ENCODE measurements at regions not wholly inside any gene's neighbourhood (a gene's known extent, or its start where the extent isn't known, plus 50 kb on each side); places are given as distances from the start of the nearest gene placed in this dataset.

GRCh38 chr7:69237541-69237940 lies 360.7 kb upstream of the AUTS2 start:
- WGBS, result 86% methylated on average over 8 of the region's 8 CpGs
- no peak overlapping the region for H3K27ac ChIP-seq (ENCODE audit: low read length, poor library complexity, severe bottlenecking)
- no peaks in the 10 kb centered on the region for H3K4me1 ChIP-seq (ENCODE audit: control insufficient read depth, insufficient read depth, low read depth, low read length)
- H3K4me2 ChIP-seq (ENCODE audit: low read length, poor library complexity, severe bottlenecking), result no peak overlapping the region
- DNase-seq, result no peak
- H4K91ac ChIP-seq (ENCODE audit: low read length), result no peak overlapping the region
- no peaks in the 10 kb centered on the region for H3K79me1 ChIP-seq (replicated peaks; ENCODE audit: low read length, poor library complexity, severe bottlenecking)
- no peak overlapping the region for H4K8ac ChIP-seq (ENCODE audit: low read length)
- H3K9me3 ChIP-seq (ENCODE audit: control insufficient read depth, low read length), result no peaks in the 10 kb centered on the region
- H2BK120ac ChIP-seq (ENCODE audit: low read depth, low read length), result no peak overlapping the region
- no peak overlapping the region for H2BK12ac ChIP-seq (ENCODE audit: low read length in 2 of 2)
- no peak overlapping the region for H3K23ac ChIP-seq (ENCODE audit: low read length in 2 of 2)
- no peak overlapping the region for H3K4me3 ChIP-seq (ENCODE audit: insufficient read depth in 1 of 2, low read depth in 1 of 2, low read length in 2 of 2)
- H3K27me3 ChIP-seq (ENCODE audit: control insufficient read depth in 1 of 2, insufficient read depth in 1 of 2, low read length in 2 of 2), result peaks cover 8 to 28% of the 10 kb centered on the region in 2 experiments
- H2BK15ac ChIP-seq (ENCODE audit: low read depth, poor library complexity, severe bottlenecking), result no peak overlapping the region
- H3K18ac ChIP-seq (ENCODE audit: low read depth in 1 of 2, low read length in 2 of 2), result no peak overlapping the region
- no peaks in the 10 kb centered on the region for H3K36me3 ChIP-seq (ENCODE audit: control insufficient read depth in 1 of 2, insufficient read depth in 2 of 2, low read depth in 1 of 2, low read length in 2 of 2)
- H3K9ac ChIP-seq (ENCODE audit: low read length), result no peak overlapping the region
- no peak overlapping the region for H2BK5ac ChIP-seq (ENCODE audit: low read depth, low read length, poor library complexity, severe bottlenecking)
- no peak overlapping the region for H3K4ac ChIP-seq (ENCODE audit: low read depth in 1 of 2, low read length in 2 of 2)
- no peak overlapping the region for H2AK5ac ChIP-seq (ENCODE audit: low read length, severe bottlenecking)
- no peak overlapping the region for H2AFZ ChIP-seq (ENCODE audit: low read depth, low read length)
- no peak overlapping the region for H3K14ac ChIP-seq (ENCODE audit: low read length in 2 of 2)

GRCh38 chr7:69243016-69243415 lies 355.3 kb upstream of the AUTS2 start:
- Histone ChIP-seq H2BK15ac (ENCODE audit: low read depth, poor library complexity, severe bottlenecking) (no peak overlapping the region), H3K79me1 (replicated peaks; ENCODE audit: low read length, poor library complexity, severe bottlenecking) (no peaks in the 10 kb centered on the region), H3K23ac (ENCODE audit: low read length in 2 of 2) (no peak overlapping the region), H2BK12ac (ENCODE audit: low read length in 2 of 2) (no peak overlapping the region), H3K27me3 (ENCODE audit: control insufficient read depth in 1 of 2, insufficient read depth in 1 of 2, low read length in 2 of 2) (no peaks in the 10 kb centered on the region), H2BK5ac (ENCODE audit: low read depth, low read length, poor library complexity, severe bottlenecking) (no peak overlapping the region), H4K91ac (ENCODE audit: low read length) (no peak overlapping the region), H2BK120ac (ENCODE audit: low read depth, low read length) (no peak overlapping the region), H3K18ac (ENCODE audit: low read depth in 1 of 2, low read length in 2 of 2) (no peak overlapping the region), H3K9me3 (ENCODE audit: control insufficient read depth, low read length) (no peaks in the 10 kb centered on the region), H2AFZ (ENCODE audit: low read depth, low read length) (no peak overlapping the region), H3K9ac (ENCODE audit: low read length) (no peak overlapping the region), H3K4ac (ENCODE audit: low read depth in 1 of 2, low read length in 2 of 2) (no peak overlapping the region), H2AK5ac (ENCODE audit: low read length, severe bottlenecking) (no peak overlapping the region), H3K27ac (ENCODE audit: low read length, poor library complexity, severe bottlenecking) (no peak overlapping the region), H4K8ac (ENCODE audit: low read length) (no peak overlapping the region), H3K4me2 (ENCODE audit: low read length, poor library complexity, severe bottlenecking) (no peak overlapping the region), H3K4me3 (ENCODE audit: insufficient read depth in 1 of 2, low read depth in 1 of 2, low read length in 2 of 2) (no peak overlapping the region), H3K36me3 (ENCODE audit: control insufficient read depth in 1 of 2, insufficient read depth in 2 of 2, low read depth in 1 of 2, low read length in 2 of 2) (no peaks in the 10 kb centered on the region), H3K4me1 (ENCODE audit: control insufficient read depth, insufficient read depth, low read depth, low read length) (peaks cover 4% of the 10 kb centered on the region), H3K14ac (ENCODE audit: low read length in 2 of 2) (no peak overlapping the region)
- no CpG with 5 or more reads among the region's 1 CpG for WGBS
- no peak for DNase-seq

- no peaks in the 10 kb centered on the region for H3K79me1 ChIP-seq (replicated peaks; ENCODE audit: low read length, poor library complexity, severe bottlenecking)
- no peaks in the 10 kb centered on the region for H3K27me3 ChIP-seq (ENCODE audit: control insufficient read depth in 1 of 2, insufficient read depth in 1 of 2, low read length in 2 of 2)
- H2AFZ ChIP-seq (ENCODE audit: low read depth, low read length), result no peak overlapping the region
- H2BK5ac ChIP-seq (ENCODE audit: low read depth, low read length, poor library complexity, severe bottlenecking), result no peak overlapping the region
- H2BK120ac ChIP-seq (ENCODE audit: low read depth, low read length), result no peak overlapping the region
- no peak overlapping the region for H4K8ac ChIP-seq (ENCODE audit: low read length)
- no peak overlapping the region for H3K14ac ChIP-seq (ENCODE audit: low read length in 2 of 2)
- H3K4me1 ChIP-seq (ENCODE audit: control insufficient read depth, insufficient read depth, low read depth, low read length), result peaks cover 4% of the 10 kb centered on the region
- H3K9ac ChIP-seq (ENCODE audit: low read length), result no peak overlapping the region
- H3K36me3 ChIP-seq (ENCODE audit: control insufficient read depth in 1 of 2, insufficient read depth in 2 of 2, low read depth in 1 of 2, low read length in 2 of 2), result no peaks in the 10 kb centered on the region
- DNase-seq, result no peak
- WGBS, result 70% methylated on average over 2 of the region's 2 CpGs
- H2AK5ac ChIP-seq (ENCODE audit: low read length, severe bottlenecking), result no peak overlapping the region
- H2BK15ac ChIP-seq (ENCODE audit: low read depth, poor library complexity, severe bottlenecking), result no peak overlapping the region
- H3K4me3 ChIP-seq (ENCODE audit: insufficient read depth in 1 of 2, low read depth in 1 of 2, low read length in 2 of 2), result no peak overlapping the region
- no peak overlapping the region for H3K27ac ChIP-seq (ENCODE audit: low read length, poor library complexity, severe bottlenecking)
- no peak overlapping the region for H3K23ac ChIP-seq (ENCODE audit: low read length in 2 of 2)
- no peaks in the 10 kb centered on the region for H3K9me3 ChIP-seq (ENCODE audit: control insufficient read depth, low read length)
- H3K4me2 ChIP-seq (ENCODE audit: low read length, poor library complexity, severe bottlenecking), result no peak overlapping the region
- no peak overlapping the region for H2BK12ac ChIP-seq (ENCODE audit: low read length in 2 of 2)
- H3K18ac ChIP-seq (ENCODE audit: low read depth in 1 of 2, low read length in 2 of 2), result no peak overlapping the region
- H4K91ac ChIP-seq (ENCODE audit: low read length), result no peak overlapping the region
- no peak overlapping the region for H3K4ac ChIP-seq (ENCODE audit: low read depth in 1 of 2, low read length in 2 of 2)
Measured at GRCh38 chr7:69244701-69245100, 353.6 kb upstream of the AUTS2 start.

- no peak overlapping the region for H3K23ac ChIP-seq (ENCODE audit: low read length in 2 of 2)
- H4K8ac ChIP-seq (ENCODE audit: low read length), result no peak overlapping the region
- H3K9me3 ChIP-seq (ENCODE audit: control insufficient read depth, low read length), result no peaks in the 10 kb centered on the region
- no peak overlapping the region for H2AK5ac ChIP-seq (ENCODE audit: low read length, severe bottlenecking)
- H3K4me2 ChIP-seq (ENCODE audit: low read length, poor library complexity, severe bottlenecking), result no peak overlapping the region
- no peak overlapping the region for H2AFZ ChIP-seq (ENCODE audit: low read depth, low read length)
- no peak overlapping the region for H3K4me3 ChIP-seq (ENCODE audit: insufficient read depth in 1 of 2, low read depth in 1 of 2, low read length in 2 of 2)
- H2BK5ac ChIP-seq (ENCODE audit: low read depth, low read length, poor library complexity, severe bottlenecking), result no peak overlapping the region
- no peak overlapping the region for H2BK15ac ChIP-seq (ENCODE audit: low read depth, poor library complexity, severe bottlenecking)
- H3K18ac ChIP-seq (ENCODE audit: low read depth in 1 of 2, low read length in 2 of 2), result no peak overlapping the region
- H3K9ac ChIP-seq (ENCODE audit: low read length), result no peak overlapping the region
- H3K27ac ChIP-seq (ENCODE audit: low read length, poor library complexity, severe bottlenecking), result no peak overlapping the region
- H2BK120ac ChIP-seq (ENCODE audit: low read depth, low read length), result no peak overlapping the region
- peaks cover 4% of the 10 kb centered on the region for H3K4me1 ChIP-seq (ENCODE audit: control insufficient read depth, insufficient read depth, low read depth, low read length)
- H3K14ac ChIP-seq (ENCODE audit: low read length in 2 of 2), result no peak overlapping the region
- 32% methylated on average over 2 of the region's 2 CpGs for WGBS
- no peaks in the 10 kb centered on the region for H3K27me3 ChIP-seq (ENCODE audit: control insufficient read depth in 1 of 2, insufficient read depth in 1 of 2, low read length in 2 of 2)
- no peak overlapping the region for H4K91ac ChIP-seq (ENCODE audit: low read length)
- no peak for DNase-seq
- no peak overlapping the region for H3K4ac ChIP-seq (ENCODE audit: low read depth in 1 of 2, low read length in 2 of 2)
- H2BK12ac ChIP-seq (ENCODE audit: low read length in 2 of 2), result no peak overlapping the region
- no peaks in the 10 kb centered on the region for H3K79me1 ChIP-seq (replicated peaks; ENCODE audit: low read length, poor library complexity, severe bottlenecking)
- H3K36me3 ChIP-seq (ENCODE audit: control insufficient read depth in 1 of 2, insufficient read depth in 2 of 2, low read depth in 1 of 2, low read length in 2 of 2), result no peaks in the 10 kb centered on the region
Measured at GRCh38 chr7:69245646-69246045, 352.6 kb upstream of the AUTS2 start.
